ENCODE measurements at regions not wholly inside any gene's neighbourhood (a gene's known extent, or its start where the extent isn't known, plus 50 kb on each side); places are given as distances from the start of the nearest gene placed in this dataset.
"Not testable (repeated sequence)": the region's sequence is repeated elsewhere in the genome, so short reads cannot be mapped to it uniquely, and the experiment has no call there.

- Histone ChIP-seq H3K27ac (no peak overlapping the region), H3K4me1 (peaks cover 6 to 46% (median 24%) of the 10 kb centered on the region in 10 experiments; a peak in 16 of 20 replicates), H4K20me1 (no peaks in the 10 kb centered on the region), H3K27me3 (no peaks in the 10 kb centered on the region), H3K4me3 (no peak overlapping the region), H3K36me3 (no peaks in the 10 kb centered on the region), H3K9ac (no peak overlapping the region), H3K9me3 (replicated peaks in 1 of 11) (peaks cover 30 to 51% (median 36%) of the 10 kb centered on the region in 11 experiments), H3K4me2 (peak overlapping the region in 9 of 11 experiments; percentile 6 to 49 (median 35); a peak in 14 of 22 replicates)
- no peak for TF ChIP-seq Cebpa-rat (IDR thresholded peaks at IDR 0.05)
These were observed 142.5 kb upstream of the ARG1 start for GRCh38 chr6:131430531-131430930.

DNA sequence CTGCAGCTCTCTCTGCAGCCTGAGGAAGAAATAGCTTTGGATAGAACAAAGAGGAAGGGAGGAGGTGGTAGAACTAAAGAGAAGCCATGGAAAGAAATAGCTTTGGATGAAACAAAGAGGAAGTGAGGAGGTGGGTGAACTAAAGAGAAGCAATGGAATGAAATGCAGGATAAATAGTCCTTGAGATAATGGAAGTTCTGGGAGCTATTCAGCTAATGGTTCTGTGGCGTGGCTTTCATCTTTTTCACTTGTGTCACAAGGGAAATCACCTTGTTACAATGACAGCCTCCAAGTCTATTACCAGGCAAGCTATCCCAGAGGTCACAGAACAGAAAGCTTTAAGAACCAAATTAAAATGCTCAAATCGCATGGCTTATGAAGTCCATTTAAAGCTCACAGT is 141.3 kb upstream of the ARG1 start:
- Histone ChIP-seq H3K9me3 (replicated peaks in 1 of 11) (peaks cover 34 to 59% (median 43%) of the 10 kb centered on the region in 11 experiments), H3K27me3 (no peaks in the 10 kb centered on the region), H3K4me3 (no peak overlapping the region), H3K4me1 (peaks cover 6 to 50% (median 26%) of the 10 kb centered on the region in 10 experiments; a peak in 16 of 20 replicates), H3K4me2 (no peak overlapping the region), H3K36me3 (no peaks in the 10 kb centered on the region), H3K9ac (no peak overlapping the region), H3K27ac (no peak overlapping the region), H4K20me1 (no peaks in the 10 kb centered on the region)
- no peak for TF ChIP-seq Cebpa-rat (IDR thresholded peaks at IDR 0.05)

DNA sequence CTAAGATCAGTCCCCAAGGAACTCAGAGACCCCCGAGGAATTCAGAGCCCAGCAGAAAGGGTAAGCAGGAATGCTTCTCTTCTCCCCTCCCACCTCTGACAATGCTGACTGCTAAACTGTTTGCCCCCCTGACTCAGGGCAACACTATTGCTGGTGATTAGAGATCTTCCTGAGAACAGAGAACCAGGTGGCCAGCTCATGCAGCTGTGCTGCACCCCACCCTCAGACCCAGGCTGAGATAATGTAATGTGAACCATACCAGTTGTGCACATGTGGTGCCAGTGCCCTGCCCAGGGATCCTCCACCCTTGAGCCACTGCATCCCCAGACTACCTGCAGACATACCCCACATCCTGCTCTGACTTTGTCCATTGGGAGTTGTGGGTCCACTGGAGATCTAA is 139.1 kb upstream of the ARG1 start:
- no peak overlapping the region for H3K27ac ChIP-seq
- H3K27me3 ChIP-seq, result no peaks in the 10 kb centered on the region
- H3K4me3 ChIP-seq, result no peak overlapping the region
- H3K36me3 ChIP-seq, result no peaks in the 10 kb centered on the region
- no peak overlapping the region for H3K9ac ChIP-seq
- H3K4me1 ChIP-seq, result peaks cover 6 to 45% (median 24%) of the 10 kb centered on the region in 10 experiments; a peak in 15 of 20 replicates
- no peak for TF ChIP-seq Cebpa-rat (IDR thresholded peaks at IDR 0.05)
- peak overlapping the region in 6 of 11 experiments; percentile 10 to 52 (median 40); a peak in 12 of 22 replicates for H3K4me2 ChIP-seq
- H4K20me1 ChIP-seq, result no peaks in the 10 kb centered on the region
- H3K9me3 ChIP-seq (replicated peaks in 1 of 11), result peaks cover 32 to 62% (median 47%) of the 10 kb centered on the region in 11 experiments

- H3K9ac ChIP-seq, result no peak overlapping the region
- no peak for TF ChIP-seq Cebpa-rat (IDR thresholded peaks at IDR 0.05)
These were observed 136.7 kb upstream of the ARG1 start for GRCh38 chr6:131436358-131436757.

DNA sequence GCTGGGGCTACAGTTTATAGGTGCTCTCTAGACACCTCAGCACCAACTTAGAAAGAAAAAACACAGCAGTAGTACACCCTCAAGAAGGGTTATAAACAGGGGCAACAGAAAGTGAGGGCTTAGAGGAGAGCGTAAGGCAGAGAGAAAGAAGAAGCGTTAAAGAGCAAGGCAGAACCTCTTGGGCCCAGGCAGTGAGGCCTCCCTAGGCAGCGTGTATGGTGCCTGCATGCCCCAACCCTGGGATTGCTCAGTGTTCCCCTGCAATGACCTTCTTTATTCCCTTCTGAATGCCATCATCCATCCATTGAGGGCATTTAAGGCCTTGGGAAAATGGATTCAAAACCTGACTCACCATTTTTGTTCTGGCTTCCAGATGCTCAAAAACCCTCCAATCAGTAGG is 130.0 kb upstream of the ARG1 start:
- no peaks in the 10 kb centered on the region for H3K27me3 ChIP-seq
- peaks cover 5 to 28% (median 15%) of the 10 kb centered on the region in 11 experiments; a peak in 19 of 22 replicates for H3K9me3 ChIP-seq (replicated peaks in 1 of 11)
- no peak overlapping the region for H3K4me2 ChIP-seq
- no peaks in the 10 kb centered on the region for H3K4me1 ChIP-seq
- no peaks in the 10 kb centered on the region for H4K20me1 ChIP-seq
- no peaks in the 10 kb centered on the region for H3K36me3 ChIP-seq
- no peak overlapping the region for H3K27ac ChIP-seq
- H3K4me3 ChIP-seq, result no peak overlapping the region
- TF ChIP-seq Cebpa-rat (IDR thresholded peaks at IDR 0.05), result no peak
- H3K9ac ChIP-seq, result no peak overlapping the region

More at GRCh38 chr6:131436358-131436757, 136.7 kb upstream of the ARG1 start:
- H3K36me3 ChIP-seq, result no peaks in the 10 kb centered on the region
- peaks cover 28 to 69% (median 58%) of the 10 kb centered on the region in 11 experiments for H3K9me3 ChIP-seq (replicated peaks in 1 of 11)
- H3K4me3 ChIP-seq, result no peak overlapping the region
- H3K27me3 ChIP-seq, result no peaks in the 10 kb centered on the region
- H3K4me2 ChIP-seq, result peak overlapping the region in 9 of 11 experiments; percentile 2 to 45 (median 19); a peak in 12 of 22 replicates
- no peak overlapping the region for H3K27ac ChIP-seq
- H3K4me1 ChIP-seq, result peaks cover 0 to 36% (median 16%) of the 10 kb centered on the region in 10 experiments; a peak in 12 of 20 replicates
- no peaks in the 10 kb centered on the region for H4K20me1 ChIP-seq

GRCh38 chr6:131443514-131443913 is 129.5 kb upstream of the ARG1 start:
- H3K4me1 ChIP-seq, result no peaks in the 10 kb centered on the region
- H3K9ac ChIP-seq, result no peak overlapping the region
- H3K27me3 ChIP-seq, result no peaks in the 10 kb centered on the region
- H3K9me3 ChIP-seq (replicated peaks in 1 of 11), result peaks cover under 1 to 23% (median 10%) of the 10 kb centered on the region in 11 experiments; a peak in 14 of 22 replicates
- H3K4me2 ChIP-seq, result no peak overlapping the region
- H3K27ac ChIP-seq, result no peak overlapping the region
- no peaks in the 10 kb centered on the region for H4K20me1 ChIP-seq
- no peak for TF ChIP-seq Cebpa-rat (IDR thresholded peaks at IDR 0.05)
- no peak overlapping the region for H3K4me3 ChIP-seq
- H3K36me3 ChIP-seq, result no peaks in the 10 kb centered on the region

DNA sequence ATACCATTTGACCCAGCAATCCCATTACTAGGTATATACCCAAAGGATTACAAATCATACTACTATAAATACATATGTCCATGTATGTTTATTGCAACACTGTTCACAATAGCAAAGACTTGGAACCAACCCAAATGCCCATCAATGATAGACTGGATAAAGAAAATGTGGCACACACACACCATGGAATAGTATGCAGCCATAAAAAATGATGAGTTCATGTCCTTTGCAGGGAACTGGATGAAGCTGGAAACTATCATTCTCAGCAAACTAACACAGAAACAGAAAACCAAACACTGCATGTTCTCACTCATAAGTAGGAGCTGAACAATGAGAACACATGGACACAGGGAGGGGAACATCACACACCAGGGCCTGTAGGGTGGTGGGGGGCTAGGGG is 127.7 kb upstream of the ARG1 start:
- H3K27me3 ChIP-seq; H3K36me3 ChIP-seq; H3K4me3 ChIP-seq; H3K27ac ChIP-seq; H3K9ac ChIP-seq; H3K4me2 ChIP-seq; H3K4me1 ChIP-seq; H4K20me1 ChIP-seq; H3K9me3 ChIP-seq (replicated peaks in 1 of 11): not testable (repeated sequence)

GRCh38 chr6:131450861-131451260 is 122.2 kb upstream of the ARG1 start:
- Histone ChIP-seq H3K4me3 (no peak overlapping the region), H3K4me2 (no peak overlapping the region), H3K27me3 (no peaks in the 10 kb centered on the region), H3K4me1 (no peaks in the 10 kb centered on the region), H3K36me3 (no peaks in the 10 kb centered on the region), H3K27ac (no peak overlapping the region), H3K9me3 (replicated peaks in 1 of 11) (no peaks in the 10 kb centered on the region; a peak in 1 of 22 replicates), H3K9ac (no peak overlapping the region), H4K20me1 (no peaks in the 10 kb centered on the region)
- no peak for TF ChIP-seq Cebpa-rat (IDR thresholded peaks at IDR 0.05)

- no peak overlapping the region for H3K4me3 ChIP-seq
- H3K36me3 ChIP-seq, result no peaks in the 10 kb centered on the region
- H3K4me2 ChIP-seq, result no peak overlapping the region
- H4K20me1 ChIP-seq, result no peaks in the 10 kb centered on the region
- no peak for TF ChIP-seq Cebpa-rat (IDR thresholded peaks at IDR 0.05)
- H3K9me3 ChIP-seq (replicated peaks in 1 of 11), result no peaks in the 10 kb centered on the region; a peak in 1 of 22 replicates
- H3K27ac ChIP-seq, result no peak overlapping the region
- H3K9ac ChIP-seq, result no peak overlapping the region
- H3K27me3 ChIP-seq, result no peaks in the 10 kb centered on the region
- H3K4me1 ChIP-seq, result no peaks in the 10 kb centered on the region
These were observed 121.5 kb upstream of the ARG1 start for GRCh38 chr6:131451321-131452144.

GRCh38 chr6:131453803-131454202 is 119.2 kb upstream of the ARG1 start:
- Histone ChIP-seq H3K36me3 (no peaks in the 10 kb centered on the region), H4K20me1 (no peaks in the 10 kb centered on the region), H3K4me3 (no peak overlapping the region), H3K4me1 (no peaks in the 10 kb centered on the region), H3K27ac (no peak overlapping the region), H3K4me2 (no peak overlapping the region), H3K9me3 (replicated peaks in 1 of 11) (no peaks in the 10 kb centered on the region; a peak in 1 of 22 replicates), H3K27me3 (no peaks in the 10 kb centered on the region), H3K9ac (no peak overlapping the region)
- TF ChIP-seq Cebpa-rat (IDR thresholded peaks at IDR 0.05), result no peak
